DMS153 treated with DMSO at 0.1 percent for 48 hours (cell line): ENCODE measurements at regions not wholly inside any gene's neighbourhood (a gene's known extent, or its start where the extent isn't known, plus 50 kb on each side); places are given as distances from the start of the nearest gene placed in this dataset.
"Not testable (repeated sequence)": the region's sequence is repeated elsewhere in the genome, so short reads cannot be mapped to it uniquely, and the experiment has no call there.

Experiments used
- DNase-seq: peaks from one replicate; lab custom pipeline; 2025; ENCODE audit not compliant: unreplicated experiment; lab: John Stamatoyannopoulos, UW

DNA sequence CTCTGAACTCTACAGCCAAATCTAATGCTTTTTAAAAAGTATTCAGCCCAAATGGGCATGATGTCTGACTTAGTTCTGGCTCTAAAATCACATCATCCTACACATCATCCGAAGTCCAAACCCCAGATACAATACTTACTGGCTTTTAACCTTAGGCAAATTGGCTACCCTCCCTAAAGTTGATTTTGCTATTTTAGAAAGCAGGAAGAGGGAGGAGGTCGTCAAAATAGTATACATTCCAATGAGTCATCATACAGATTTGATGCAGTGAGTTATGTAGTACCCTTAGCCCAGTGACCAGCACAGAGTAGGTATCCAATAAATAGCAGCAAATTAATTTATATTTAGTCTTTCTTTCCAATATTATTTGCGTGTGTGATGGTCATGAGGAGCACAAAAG is 582.0 kb upstream of the TUSC1 start:
- DNase-seq = no peak

GRCh38 chr9:26247861-26248260 is 569.6 kb upstream of the TUSC1 start:
- no peak for DNase-seq

DNA sequence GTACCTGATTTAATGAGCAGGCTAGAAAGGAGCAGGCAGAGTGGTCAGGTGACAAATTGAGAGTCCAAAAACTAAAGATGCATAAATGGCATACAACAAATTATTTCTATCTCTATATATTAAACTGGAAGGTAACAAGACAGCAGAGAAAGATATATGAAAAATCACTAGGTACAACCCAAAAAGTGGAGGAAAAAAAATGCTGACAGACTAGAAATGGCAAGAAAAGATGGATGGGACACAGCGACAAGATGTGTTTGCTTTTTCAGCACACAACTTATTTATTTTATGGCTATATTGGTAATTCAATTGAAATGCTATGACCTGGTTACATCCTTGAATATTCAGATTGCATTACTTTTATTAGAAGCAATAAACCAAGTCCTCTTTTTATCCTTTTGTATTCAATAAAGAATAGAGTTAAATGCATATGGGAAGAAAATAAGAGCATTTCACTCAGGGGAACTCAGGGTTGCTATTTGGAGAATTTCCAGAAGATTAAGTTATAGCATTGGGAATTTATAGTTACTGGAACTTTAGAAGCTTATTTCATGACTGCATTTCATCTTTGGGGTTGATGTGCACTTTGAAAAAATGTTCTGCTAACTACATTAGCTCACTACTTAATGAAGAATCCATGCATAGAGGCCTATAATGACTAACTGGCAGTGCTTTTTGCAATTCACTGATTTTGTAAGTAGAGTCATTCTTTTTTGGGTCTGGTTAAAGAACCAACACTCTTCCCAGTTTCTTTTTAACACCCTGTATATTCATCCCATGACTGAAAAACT is 566.6 kb upstream of the TUSC1 start:
- no peak for DNase-seq

DNA sequence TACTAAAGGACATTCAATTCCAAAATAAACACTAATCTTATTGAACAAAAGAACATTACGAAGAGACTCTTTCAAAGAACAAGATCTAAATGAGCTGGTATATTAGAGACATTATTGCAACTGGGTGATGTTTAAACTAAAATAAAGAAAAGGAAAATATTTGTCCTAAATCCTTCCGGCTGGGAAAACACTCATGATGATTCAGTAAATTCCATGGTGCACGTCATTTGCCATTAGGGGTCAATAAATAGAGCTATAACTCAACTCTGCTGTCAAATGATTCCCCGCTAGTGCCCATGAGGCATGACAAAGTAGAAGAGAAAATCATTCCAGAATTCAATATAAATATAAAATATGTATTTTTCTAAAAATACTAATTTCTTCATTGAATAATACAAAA is 565.5 kb upstream of the TUSC1 start:
- DNase-seq = no peak

DNA sequence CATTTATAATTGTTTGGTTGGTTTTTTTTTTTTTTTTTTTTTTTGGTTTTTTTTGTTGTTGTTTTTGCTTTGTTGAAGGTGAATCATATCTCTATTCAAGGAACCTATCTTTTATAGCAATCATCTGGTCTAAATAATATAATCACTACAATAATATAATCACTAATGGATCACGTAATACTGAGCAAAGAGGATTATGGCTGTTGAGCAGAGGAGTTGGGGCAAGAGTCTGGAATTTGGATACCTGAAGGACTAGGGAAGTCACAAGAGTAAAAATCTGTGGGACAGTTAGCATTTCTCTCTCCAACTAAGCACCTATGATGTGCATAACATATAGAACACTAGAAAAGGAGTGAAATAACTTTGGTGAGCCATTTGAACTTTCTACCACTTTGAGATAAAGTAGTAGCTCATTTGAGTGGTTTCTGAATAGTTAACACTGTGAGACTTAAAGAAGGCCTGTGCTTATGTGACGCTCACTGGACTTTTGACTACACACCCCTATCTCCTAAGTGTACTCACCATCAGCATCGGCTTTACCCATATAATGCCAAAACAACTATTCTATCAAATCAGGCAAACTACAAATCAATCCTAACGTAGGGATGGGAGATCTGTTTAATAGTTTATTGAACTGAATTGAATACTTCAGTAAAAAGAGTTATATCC is 564.9 kb upstream of the TUSC1 start:
- DNase-seq = no peak

GRCh38 chr9:26240020-26240419 is 561.8 kb upstream of the TUSC1 start:
- DNase-seq = no peak

DNA sequence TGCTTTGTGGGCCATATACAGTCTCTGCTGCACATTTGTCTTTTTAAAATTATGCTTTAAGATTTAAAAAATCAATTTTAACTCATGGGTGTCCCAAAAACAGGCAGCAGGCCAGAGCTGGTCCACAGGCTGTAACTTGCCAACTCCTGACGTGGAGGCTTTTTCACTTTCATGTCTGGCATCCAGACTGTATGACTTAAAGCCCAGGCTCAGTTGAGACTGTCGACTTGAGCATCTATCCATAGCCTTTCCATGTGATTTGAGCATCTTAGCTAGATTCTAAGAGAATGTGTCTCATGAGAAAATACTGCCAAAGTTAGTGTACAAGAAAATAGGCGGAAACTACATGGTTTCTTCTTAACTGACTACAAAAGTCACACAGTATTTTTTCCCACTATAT is 559.0 kb upstream of the TUSC1 start:
- DNase-seq = no peak

DNA sequence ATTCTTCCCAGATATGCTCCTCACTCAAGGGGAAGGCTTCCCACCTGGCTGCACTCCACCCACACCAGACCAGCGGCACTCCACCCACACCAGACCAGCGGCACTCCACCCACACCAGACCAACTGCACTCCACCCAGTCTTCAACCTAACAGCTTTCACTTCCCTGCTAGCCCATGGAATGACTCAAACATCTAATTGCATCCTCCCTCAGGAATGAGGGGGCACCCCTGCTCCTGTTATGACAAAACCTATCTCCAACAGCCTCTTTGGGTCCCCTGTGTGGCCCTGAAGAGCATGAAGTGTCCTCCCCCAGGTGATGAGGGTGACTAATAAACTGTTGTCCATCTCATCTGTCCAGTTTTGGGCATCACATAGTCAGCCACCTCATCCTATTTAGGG is 556.6 kb upstream of the TUSC1 start:
- DNase-seq = no peak

DNA sequence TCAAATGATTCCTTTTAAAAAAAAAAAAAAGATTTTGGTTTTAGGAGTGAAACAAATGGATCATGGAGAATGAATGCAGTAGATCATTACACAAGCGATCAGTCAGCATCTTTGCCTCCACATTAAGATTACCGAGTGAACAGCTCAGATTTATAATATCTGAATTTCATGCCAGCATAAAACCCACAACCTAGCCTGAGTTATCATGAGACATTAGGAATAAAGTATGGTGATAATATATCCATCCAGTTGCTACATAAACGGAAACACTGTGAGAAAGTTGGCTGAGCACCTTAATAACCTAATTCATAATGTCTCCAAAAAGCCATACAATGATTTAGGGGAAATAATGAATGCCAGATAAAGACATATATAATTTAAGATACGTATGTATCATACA is 553.1 kb upstream of the TUSC1 start:
- no peak for DNase-seq

GRCh38 chr9:26229324-26230054 is 551.2 kb upstream of the TUSC1 start:
- DNase-seq = no peak

DNA sequence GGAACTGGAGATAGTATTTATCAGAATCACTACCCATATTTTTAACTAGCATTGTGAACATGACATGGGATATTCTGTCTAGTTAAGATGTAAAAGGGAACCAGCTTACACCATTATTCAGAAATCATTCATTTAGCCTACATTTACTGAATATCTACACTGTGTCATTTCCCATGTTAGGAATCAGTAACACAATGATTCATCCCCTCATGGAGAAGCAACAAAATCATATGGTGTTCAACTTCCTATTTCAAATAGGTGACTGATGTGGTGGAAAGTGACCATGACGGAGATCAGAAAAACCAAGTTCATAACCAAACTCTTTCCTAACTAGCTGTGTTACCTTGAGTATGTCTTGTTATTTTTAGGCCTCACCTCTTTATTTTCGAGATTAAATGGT is 550.0 kb upstream of the TUSC1 start:
- DNase-seq = no peak

DNA sequence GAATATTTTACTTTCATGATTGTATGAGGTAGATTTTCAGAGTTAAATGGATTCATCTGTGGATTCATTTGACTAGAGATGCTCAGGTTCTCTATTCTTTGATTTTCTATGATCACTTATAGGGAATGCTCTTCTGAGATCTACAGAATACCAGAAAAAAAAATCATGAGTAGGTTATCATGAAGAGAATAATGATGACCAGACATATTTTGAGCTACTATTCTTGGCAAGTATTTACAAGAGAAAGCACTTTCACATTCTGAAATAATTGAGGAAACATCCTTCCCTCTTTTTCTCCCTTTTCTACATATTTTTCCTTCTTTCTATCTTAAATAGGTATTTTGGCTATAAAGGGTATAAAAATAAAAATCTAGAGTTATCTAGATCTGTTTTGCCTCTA is 543.0 kb upstream of the TUSC1 start:
- no peak for DNase-seq

DNA sequence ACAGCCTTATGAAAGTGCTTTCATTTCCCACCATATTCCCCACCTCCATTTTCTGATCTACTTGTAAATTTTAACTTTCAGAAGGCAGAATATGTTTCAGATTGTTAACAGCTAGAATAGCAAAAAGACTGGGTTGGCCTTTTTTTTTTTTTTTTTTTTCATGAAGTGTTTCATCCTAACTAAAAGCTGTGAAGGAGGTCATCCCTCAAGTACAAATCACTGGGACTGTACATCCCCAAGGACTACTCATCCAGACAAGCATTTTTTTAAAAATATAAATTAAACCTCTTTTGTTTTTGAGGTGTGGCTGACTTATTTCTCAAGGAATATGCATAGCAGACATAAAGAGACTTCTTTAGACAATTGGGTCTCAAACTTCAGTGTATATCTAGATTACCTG is 542.1 kb upstream of the TUSC1 start:
- no peak for DNase-seq

- no peak for DNase-seq
Observed at GRCh38 chr9:26219961-26220360, 541.7 kb upstream of the TUSC1 start.

- DNase-seq = no peak
Observed at GRCh38 chr9:26216702-26217101, 538.5 kb upstream of the TUSC1 start.

DNA sequence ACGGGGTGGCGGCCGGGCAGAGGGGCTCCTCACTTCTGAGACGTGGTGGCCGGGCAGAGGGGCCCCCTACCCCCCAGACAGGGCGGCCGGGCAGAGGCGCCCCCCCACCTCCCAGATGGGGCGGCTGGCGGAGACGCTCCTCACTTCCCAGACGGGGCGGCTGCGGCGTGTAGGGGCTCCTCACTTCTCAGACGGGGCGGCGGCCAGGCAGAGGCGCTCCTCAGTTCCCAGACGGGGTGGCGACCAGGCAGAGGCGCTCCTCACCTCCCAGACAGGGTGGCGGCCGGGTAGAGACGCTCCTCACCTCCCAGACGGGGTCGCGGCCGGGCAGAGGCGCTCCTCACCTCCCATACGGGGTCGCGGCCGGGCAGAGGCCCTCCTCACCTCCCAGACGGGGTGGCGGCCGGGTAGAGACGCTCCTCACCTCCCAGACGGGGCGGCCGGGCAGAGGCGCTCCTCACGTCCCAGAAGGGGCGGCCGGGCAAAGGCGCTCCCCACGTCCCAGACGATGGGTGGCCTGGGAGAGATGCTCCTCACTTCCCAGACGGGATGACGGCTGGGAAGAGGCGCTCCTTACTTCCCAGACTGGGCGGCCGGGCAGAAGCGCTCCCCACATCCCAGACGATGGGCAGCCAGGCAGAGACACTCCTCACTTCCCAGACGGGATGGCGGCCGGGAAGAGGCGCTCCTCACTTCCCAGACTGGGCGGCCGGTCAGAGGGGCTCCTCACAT is 536.6 kb upstream of the TUSC1 start:
- DNase-seq = not testable (repeated sequence)

- DNase-seq = no peak
Observed at GRCh38 chr9:26210338-26210851, 532.2 kb upstream of the TUSC1 start.

- DNase-seq = no peak
Observed at GRCh38 chr9:26205261-26205660, 527.0 kb upstream of the TUSC1 start.

- no peak for DNase-seq
Observed at GRCh38 chr9:26193237-26193636, 515.0 kb upstream of the TUSC1 start.

- DNase-seq = no peak
Observed at GRCh38 chr9:26191711-26192110, 513.5 kb upstream of the TUSC1 start.

DNA sequence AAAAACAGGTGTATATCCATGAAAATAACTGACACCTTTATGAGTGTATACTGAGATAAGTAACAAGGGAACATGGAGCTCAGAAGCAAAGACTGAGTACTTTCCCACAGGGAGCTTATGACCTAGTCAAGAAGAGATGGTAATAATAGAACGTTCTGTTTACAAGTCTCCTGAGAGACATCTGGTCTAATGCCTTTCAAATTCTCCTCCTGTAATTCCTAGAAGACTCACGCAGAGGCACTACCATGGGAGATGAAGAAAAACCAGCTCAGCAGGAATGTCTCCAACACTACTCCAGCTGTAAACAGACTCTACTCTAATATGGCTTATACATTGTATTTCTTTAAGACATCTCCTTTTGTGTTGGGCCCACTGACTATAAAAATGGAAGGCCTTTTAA is 503.6 kb upstream of the TUSC1 start:
- no peak for DNase-seq
